Loucy (cell line): ENCODE measurements at regions not wholly inside any gene's neighbourhood (a gene's known extent, or its start where the extent isn't known, plus 50 kb on each side); places are given as distances from the start of the nearest gene placed in this dataset.

Experiments
- CTCF ChIP-seq: fragments of 200-600 bp; sonication (generic); conservative IDR thresholded peaks from 2 replicates; pipeline ENCODE4 v1.5.1; 2014; ENCODE audit warnings: mild to moderate bottlenecking, antibody characterized with exemption, low read length
- EZH2phosphoT487 ChIP-seq: fragments of 200-600 bp; IDR thresholded peaks from 2 replicates; pipeline ENCODE4 v1.6.1; 2018; ENCODE audit warnings: antibody characterized with exemption, mild to moderate bottlenecking, moderate library complexity, borderline replicate concordance

DNA sequence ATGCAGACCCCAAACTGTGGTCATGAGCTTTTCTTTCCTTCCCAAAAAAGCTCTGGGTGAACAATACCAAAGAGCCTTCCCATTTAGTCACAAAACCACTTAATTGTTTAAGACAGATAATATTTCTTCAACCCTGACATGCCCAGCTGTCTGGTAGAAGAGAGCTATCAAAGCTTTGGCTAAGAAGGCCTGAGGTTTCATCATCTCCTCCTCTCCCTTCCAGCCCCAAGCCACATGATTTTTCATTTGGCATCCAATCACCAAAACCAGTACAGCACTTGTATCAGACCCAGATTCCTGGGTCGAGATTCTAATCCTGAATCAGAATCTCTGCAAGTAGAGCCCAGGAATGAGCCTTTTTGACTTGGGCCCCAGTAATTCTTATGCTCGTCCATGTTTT lies 199.6 kb upstream of the TMEM260 start:
- TF ChIP-seq CTCF (no peak), EZH2phosphoT487 (no peak)
